AG09319 (cell line): ENCODE measurements at regions not wholly inside any gene's neighbourhood (a gene's known extent, or its start where the extent isn't known, plus 50 kb on each side); places are given as distances from the start of the nearest gene placed in this dataset.

Source experiments
- DNase-seq: peaks from one replicate; pipeline ENCODE4 v3.0.0-alpha.2; 2010; ENCODE audit warnings: low read depth; ENCODE audit errors: extremely low read depth
- CTCF ChIP-seq: IDR thresholded peaks from 2 replicates; pipeline ENCODE4 v1.5.1; 2011; ENCODE audit warnings: low read depth, mild to moderate bottlenecking, inconsistent platforms, low read length, moderate library complexity

- DNase-seq: no peak
- no peak for TF ChIP-seq CTCF
These were observed 53.7 kb upstream of the SMAD1 start for GRCh38 chr4:145427991-145428390.

- no peak for DNase-seq
- no peak for TF ChIP-seq CTCF
These were observed 54.4 kb upstream of the SMAD1 start for GRCh38 chr4:145427221-145427620.

GRCh38 chr4:145423017-145423708 lies 58.5 kb upstream of the SMAD1 start:
- TF ChIP-seq CTCF: no peak
- no peak for DNase-seq

GRCh38 chr4:145420595-145421214 lies 60.9 kb upstream of the SMAD1 start:
- no peak for DNase-seq
- no peak for TF ChIP-seq CTCF

GRCh38 chr4:145418739-145419138 lies 62.9 kb upstream of the SMAD1 start:
- no peak for TF ChIP-seq CTCF
- DNase-seq: no peak

- no peak for TF ChIP-seq CTCF
- no peak for DNase-seq
These were observed 64.1 kb upstream of the SMAD1 start for GRCh38 chr4:145417348-145418130.

GRCh38 chr4:145414841-145415240 lies 66.8 kb upstream of the SMAD1 start:
- DNase-seq: no peak
- no peak for TF ChIP-seq CTCF
